ENCODE measurements at regions not wholly inside any gene's neighbourhood (a gene's known extent, or its start where the extent isn't known, plus 50 kb on each side); places are given as distances from the start of the nearest gene placed in this dataset.

DNA sequence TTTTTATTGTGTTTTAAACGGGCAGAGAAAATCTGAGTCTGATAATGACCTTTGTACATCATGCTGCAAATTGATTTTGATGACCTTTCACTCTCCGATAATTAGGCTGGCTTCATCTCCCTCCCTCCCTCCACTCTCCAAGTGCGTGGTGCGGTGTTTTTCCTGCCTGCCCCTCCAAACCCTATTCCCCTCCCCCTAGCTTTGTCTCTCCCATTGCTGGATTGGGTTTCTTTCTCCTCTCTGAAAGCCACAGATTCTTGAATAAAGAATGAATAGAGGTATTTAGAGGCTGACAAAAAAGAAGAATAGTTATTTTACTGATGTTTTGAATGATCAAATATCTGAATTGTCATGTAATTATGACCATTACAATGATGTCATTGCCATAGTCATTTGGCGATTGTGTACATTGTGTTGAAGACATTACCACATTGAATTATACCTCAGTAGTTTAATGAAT lies 571.1 kb upstream of the ZNF608 start:
- ChIA-PET CTCF (no interaction called here), POLR2A (no interaction called here)
- TF ChIP-seq, protein P1, sequence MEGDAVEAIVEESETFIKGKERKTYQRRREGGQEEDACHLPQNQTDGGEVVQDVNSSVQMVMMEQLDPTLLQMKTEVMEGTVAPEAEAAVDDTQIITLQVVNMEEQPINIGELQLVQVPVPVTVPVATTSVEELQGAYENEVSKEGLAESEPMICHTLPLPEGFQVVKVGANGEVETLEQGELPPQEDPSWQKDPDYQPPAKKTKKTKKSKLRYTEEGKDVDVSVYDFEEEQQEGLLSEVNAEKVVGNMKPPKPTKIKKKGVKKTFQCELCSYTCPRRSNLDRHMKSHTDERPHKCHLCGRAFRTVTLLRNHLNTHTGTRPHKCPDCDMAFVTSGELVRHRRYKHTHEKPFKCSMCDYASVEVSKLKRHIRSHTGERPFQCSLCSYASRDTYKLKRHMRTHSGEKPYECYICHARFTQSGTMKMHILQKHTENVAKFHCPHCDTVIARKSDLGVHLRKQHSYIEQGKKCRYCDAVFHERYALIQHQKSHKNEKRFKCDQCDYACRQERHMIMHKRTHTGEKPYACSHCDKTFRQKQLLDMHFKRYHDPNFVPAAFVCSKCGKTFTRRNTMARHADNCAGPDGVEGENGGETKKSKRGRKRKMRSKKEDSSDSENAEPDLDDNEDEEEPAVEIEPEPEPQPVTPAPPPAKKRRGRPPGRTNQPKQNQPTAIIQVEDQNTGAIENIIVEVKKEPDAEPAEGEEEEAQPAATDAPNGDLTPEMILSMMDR (IDR thresholded peaks at IDR 0.05; ENCODE audit: insufficient read depth, low read length, missing control alignments) = no peak
- DNase-seq (ENCODE audit: low read depth, low spot score) = no peak
- H3K4me3 ChIP-seq (ENCODE audit: low read depth, low read length) = no peak overlapping the region

DNA sequence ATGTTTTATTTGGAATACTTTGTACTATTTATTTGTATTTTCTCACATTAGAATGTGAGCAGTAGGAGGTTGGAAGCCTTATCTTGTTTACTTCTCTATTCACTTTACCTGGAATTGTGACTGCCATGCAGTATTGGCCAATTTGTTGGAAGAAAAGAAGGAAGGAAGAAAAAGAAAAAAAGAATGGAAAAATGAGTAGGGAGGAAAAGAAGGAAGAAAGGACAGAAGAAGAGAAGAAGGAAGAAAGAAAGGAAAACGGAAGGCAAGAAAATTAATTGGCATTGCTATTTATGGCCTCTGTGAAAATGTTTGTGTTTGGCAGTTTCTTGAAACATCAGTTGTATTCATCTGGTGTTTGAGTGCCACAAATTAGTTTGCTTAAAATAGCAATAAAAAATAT lies 575.2 kb upstream of the ZNF608 start:
- TF ChIP-seq, protein P1 (IDR thresholded peaks at IDR 0.05; ENCODE audit: insufficient read depth, low read length, missing control alignments) = no peak
- ChIA-PET POLR2A (no interaction called here), CTCF (interaction anchor here (0.8 kb wide), 1 partner anchor 10 kb away, joined by 3 read pairs; no protein-coding TSS in a partner anchor)
- no peak for DNase-seq (ENCODE audit: low read depth, low spot score)
- H3K4me3 ChIP-seq (ENCODE audit: low read depth, low read length) = no peak overlapping the region

DNA sequence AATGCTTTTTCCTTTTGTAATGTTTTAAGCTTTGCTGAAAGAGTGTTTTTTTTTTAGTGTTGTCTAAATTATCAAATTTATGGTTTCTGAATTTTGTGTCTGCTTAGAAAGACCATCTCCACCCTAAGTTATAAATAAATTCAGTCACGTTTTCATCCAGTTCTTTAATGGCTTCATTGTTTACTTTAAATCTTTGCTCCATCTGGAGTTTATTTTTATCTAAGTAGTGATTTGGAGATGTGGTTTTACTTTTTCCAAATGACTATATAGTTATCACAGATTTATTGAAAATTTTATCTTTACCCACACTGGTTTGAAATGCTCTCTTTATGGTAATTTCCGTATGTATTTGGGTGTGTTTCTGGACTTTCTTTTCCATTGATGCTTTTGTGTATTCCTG lies 577.2 kb upstream of the ZNF608 start:
- ChIA-PET POLR2A (no interaction called here), CTCF (no interaction called here)
- no peak for DNase-seq (ENCODE audit: low read depth, low spot score)
- H3K4me3 ChIP-seq (ENCODE audit: low read depth, low read length) = no peak overlapping the region
- TF ChIP-seq, protein P1 (IDR thresholded peaks at IDR 0.05; ENCODE audit: insufficient read depth, low read length, missing control alignments) = no peak

DNA sequence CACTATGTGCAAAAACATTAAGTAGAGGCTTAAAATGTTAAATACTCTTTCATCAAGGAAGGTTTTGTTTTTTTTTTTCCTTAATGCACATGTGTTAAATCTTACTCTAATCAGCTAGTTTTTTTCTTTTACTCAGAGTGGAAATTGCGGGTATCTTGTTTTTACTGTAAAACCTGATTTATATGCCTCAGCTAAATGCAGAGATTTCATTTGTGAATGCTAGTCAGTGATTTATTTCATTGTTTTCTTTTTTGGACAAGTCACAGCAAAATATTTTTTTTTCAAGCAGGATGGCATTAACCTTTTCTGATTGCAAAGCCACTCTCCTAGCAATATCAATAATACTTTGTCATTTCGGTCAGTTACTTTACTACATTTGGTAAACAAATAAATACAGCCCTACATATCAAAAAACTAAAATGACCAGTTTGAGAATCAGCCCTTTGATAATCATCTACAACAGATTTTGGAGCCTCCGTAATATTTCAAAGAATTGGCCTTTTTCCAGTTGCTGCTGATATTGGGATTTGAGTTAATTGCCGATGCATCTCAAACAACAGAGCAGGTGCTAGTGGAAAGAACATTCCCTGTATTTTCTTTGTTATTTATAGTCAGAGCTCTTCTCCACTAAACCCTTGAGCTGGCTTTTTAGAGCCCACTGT lies 579.2 kb upstream of the ZNF608 start:
- ChIA-PET POLR2A (interaction anchor here (1.0 kb wide), 1 partner anchor 17 kb away, joined by 3 read pairs; no protein-coding TSS in a partner anchor), CTCF (interaction anchor here (1.8 kb wide), 1 partner anchor 14 kb away, joined by 4 read pairs; no protein-coding TSS in a partner anchor)
- DNase-seq (ENCODE audit: low read depth, low spot score) = no peak
- H3K4me3 ChIP-seq (ENCODE audit: low read depth, low read length) = no peak overlapping the region
- TF ChIP-seq, protein P1 (IDR thresholded peaks at IDR 0.05; ENCODE audit: insufficient read depth, low read length, missing control alignments) = no peak

DNA sequence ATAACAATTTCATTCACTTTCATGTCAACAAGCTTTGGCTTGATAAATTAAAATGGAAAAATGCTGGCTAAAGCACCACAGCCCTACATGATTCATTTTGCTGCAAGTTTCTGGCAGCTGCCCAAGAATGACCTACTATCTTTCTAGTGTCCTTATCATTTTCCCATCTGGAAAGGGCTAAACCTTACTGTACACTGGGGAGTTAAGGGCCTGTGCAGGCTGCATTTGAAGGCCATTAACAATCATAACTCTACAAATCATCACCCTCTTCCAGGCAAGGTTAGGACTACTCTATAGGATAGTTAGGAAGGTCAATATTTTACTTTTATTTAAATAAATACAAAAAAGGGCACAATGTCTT lies 579.7 kb upstream of the ZNF608 start:
- H3K4me3 ChIP-seq (ENCODE audit: low read depth, low read length) = no peak overlapping the region
- POLR2A ChIA-PET = interaction anchor here (1.0 kb wide), 1 partner anchor 17 kb away, joined by 3 read pairs; no protein-coding TSS in a partner anchor
- TF ChIP-seq, protein P1 (IDR thresholded peaks at IDR 0.05; ENCODE audit: insufficient read depth, low read length, missing control alignments) = no peak
- DNase-seq (ENCODE audit: low read depth, low spot score) = no peak
- CTCF ChIA-PET = interaction anchor here (1.8 kb wide), 1 partner anchor 13 kb away, joined by 4 read pairs; no protein-coding TSS in a partner anchor

DNA sequence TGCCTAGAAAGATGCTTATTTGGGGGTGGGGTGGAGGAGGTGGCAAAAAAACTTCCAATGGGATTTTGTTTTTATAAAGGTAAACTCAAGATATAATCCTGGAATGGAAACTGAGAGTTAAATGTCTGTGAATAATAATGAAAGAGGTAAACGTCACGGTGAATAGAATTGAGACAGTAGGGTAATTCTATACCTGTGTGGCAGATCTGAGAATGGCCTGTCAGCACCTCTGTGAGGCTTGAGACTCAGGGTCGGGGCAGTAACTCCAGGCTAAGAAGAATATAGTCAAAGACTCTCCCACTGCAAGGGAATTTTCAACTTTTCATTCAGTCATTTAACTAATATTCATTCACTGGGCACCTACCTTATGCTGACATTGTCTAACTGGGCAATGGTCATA lies 581.2 kb upstream of the ZNF608 start:
- POLR2A ChIA-PET = no interaction called here
- TF ChIP-seq, protein P1 (IDR thresholded peaks at IDR 0.05; ENCODE audit: insufficient read depth, low read length, missing control alignments) = no peak
- CTCF ChIA-PET = interaction anchor here (1.8 kb wide), 1 partner anchor 12 kb away, joined by 4 read pairs; no protein-coding TSS in a partner anchor
- no peak overlapping the region for H3K4me3 ChIP-seq (ENCODE audit: low read depth, low read length)
- DNase-seq (ENCODE audit: low read depth, low spot score) = no peak
